GM12878 (cell line): ENCODE measurements at regions not wholly inside any gene's neighbourhood (a gene's known extent, or its start where the extent isn't known, plus 50 kb on each side); places are given as distances from the start of the nearest gene placed in this dataset.

Experiments used
- CTCF ChIP-seq, 3 experiments: IDR thresholded peaks in 2 of 3; conservative IDR thresholded peaks in 1 of 3; 2 replicates each; pipeline ENCODE4 v1.5.1; 2011; ENCODE audit warnings: low read depth in 3 of 3, low read length in 3 of 3, mild to moderate bottlenecking in 3 of 3, control low read depth in 2 of 3, moderate library complexity in 2 of 3, inconsistent platforms in 1 of 3, mixed read lengths in 1 of 3; ENCODE audit not compliant: control insufficient read depth in 2 of 3, insufficient read depth in 1 of 3; ENCODE audit errors: extremely low read depth in 1 of 3
- EGR1 ChIP-seq, 2 experiments: IDR thresholded peaks; 1 replicate in 1 of 2; 2 replicates in 1 of 2; pipeline ENCODE4 v1.6.1; 2011 to 2012; ENCODE audit warnings: low read depth in 2 of 2, low read length in 2 of 2, borderline replicate concordance in 1 of 2, mild to moderate bottlenecking in 1 of 2, moderate library complexity in 1 of 2
- EP300 ChIP-seq, 2 experiments: fragments of 150-350 bp in 1 of 2; IDR thresholded peaks; 2 replicates each; pipeline ENCODE4 v1.6.1; 2011 to 2012; ENCODE audit warnings: low read depth in 2 of 2, low read length in 2 of 2, borderline replicate concordance in 1 of 2, improper control_type of control experiment in 1 of 2, inconsistent platforms in 1 of 2; ENCODE audit not compliant: control insufficient read depth in 1 of 2
- EZH2 ChIP-seq: IDR thresholded peaks from 2 replicates; pipeline ENCODE4 v1.6.1; 2012; ENCODE audit warnings: low read depth, mild to moderate bottlenecking, control low read depth, inconsistent platforms, low read length, borderline replicate concordance; ENCODE audit not compliant: control insufficient read depth
- IRF3 ChIP-seq: fragments of 450-650 bp; IDR thresholded peaks from 2 replicates; pipeline ENCODE4 v1.6.1; 2014; ENCODE audit warnings: mild to moderate bottlenecking
- JUND ChIP-seq: IDR thresholded peaks from 2 replicates; pipeline ENCODE4 v1.6.1; 2012; ENCODE audit warnings: low read depth, mild to moderate bottlenecking, low read length, improper control_type of control experiment, moderate library complexity
- RAD21 ChIP-seq: IDR thresholded peaks from 2 replicates; pipeline ENCODE4 v1.6.1; 2011; ENCODE audit warnings: mild to moderate bottlenecking, low read depth, low read length, moderate library complexity; ENCODE audit not compliant: insufficient read depth
- SMAD1 ChIP-seq: fragments of 450-650 bp; IDR thresholded peaks from 2 replicates; pipeline ENCODE4 v1.6.1; 2018; ENCODE audit warnings: mild to moderate bottlenecking, low read depth; ENCODE audit not compliant: partially characterized antibody
- TF ChIP-seq, protein P1 (sequence below): fragments of 450-650 bp; IDR thresholded peaks from 2 replicates; pipeline ENCODE4 v1.6.1; 2017; ENCODE audit warnings: antibody characterized with exemption, mild to moderate bottlenecking, moderate library complexity

- TF ChIP-seq RAD21 (no peak), JUND (no peak), EGR1 (IDR thresholded peaks at IDR 0.05; ENCODE audit: borderline replicate concordance in 1 of 2, low read depth in 2 of 2, low read length in 2 of 2) (no peak), IRF3 (no peak), CTCF (IDR thresholded peaks at IDR 0.05 in 2 of 3, conservative IDR thresholded peaks at IDR 0.05 in 1 of 3; ENCODE audit: control insufficient read depth in 2 of 3, extremely low read depth in 1 of 3, insufficient read depth in 1 of 3, low read depth in 3 of 3, low read length in 3 of 3) (no peak), EZH2 (no peak), EP300 (IDR thresholded peaks at IDR 0.05; ENCODE audit: borderline replicate concordance in 1 of 2, control insufficient read depth in 1 of 2, low read depth in 2 of 2, low read length in 2 of 2) (no peak), SMAD1 (no peak)
- TF ChIP-seq, protein P1, sequence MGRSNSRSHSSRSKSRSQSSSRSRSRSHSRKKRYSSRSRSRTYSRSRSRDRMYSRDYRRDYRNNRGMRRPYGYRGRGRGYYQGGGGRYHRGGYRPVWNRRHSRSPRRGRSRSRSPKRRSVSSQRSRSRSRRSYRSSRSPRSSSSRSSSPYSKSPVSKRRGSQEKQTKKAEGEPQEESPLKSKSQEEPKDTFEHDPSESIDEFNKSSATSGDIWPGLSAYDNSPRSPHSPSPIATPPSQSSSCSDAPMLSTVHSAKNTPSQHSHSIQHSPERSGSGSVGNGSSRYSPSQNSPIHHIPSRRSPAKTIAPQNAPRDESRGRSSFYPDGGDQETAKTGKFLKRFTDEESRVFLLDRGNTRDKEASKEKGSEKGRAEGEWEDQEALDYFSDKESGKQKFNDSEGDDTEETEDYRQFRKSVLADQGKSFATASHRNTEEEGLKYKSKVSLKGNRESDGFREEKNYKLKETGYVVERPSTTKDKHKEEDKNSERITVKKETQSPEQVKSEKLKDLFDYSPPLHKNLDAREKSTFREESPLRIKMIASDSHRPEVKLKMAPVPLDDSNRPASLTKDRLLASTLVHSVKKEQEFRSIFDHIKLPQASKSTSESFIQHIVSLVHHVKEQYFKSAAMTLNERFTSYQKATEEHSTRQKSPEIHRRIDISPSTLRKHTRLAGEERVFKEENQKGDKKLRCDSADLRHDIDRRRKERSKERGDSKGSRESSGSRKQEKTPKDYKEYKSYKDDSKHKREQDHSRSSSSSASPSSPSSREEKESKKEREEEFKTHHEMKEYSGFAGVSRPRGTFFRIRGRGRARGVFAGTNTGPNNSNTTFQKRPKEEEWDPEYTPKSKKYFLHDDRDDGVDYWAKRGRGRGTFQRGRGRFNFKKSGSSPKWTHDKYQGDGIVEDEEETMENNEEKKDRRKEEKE, result no peak
These were observed 214.8 kb upstream of the UBL3 start for GRCh38 chr13:30065181-30065580.
